K562 (cell line): ENCODE measurements at regions not wholly inside any gene's neighbourhood (a gene's known extent, or its start where the extent isn't known, plus 50 kb on each side); places are given as distances from the start of the nearest gene placed in this dataset.

ENCODE experiments used
- ARID4B ChIP-seq: sonication (generic); formaldehyde crosslinking; IDR thresholded peaks from 2 replicates; pipeline ENCODE4 v1.8.0; 2022; ENCODE audit warnings: mild to moderate bottlenecking, missing genetic modification reagents
- ATF1 ChIP-seq, 2 experiments: fragments of 450-650 bp in 1 of 2; IDR thresholded peaks; 2 replicates each; pipeline ENCODE4 v1.6.1; 2016; ENCODE audit warnings: missing compliant biosample characterization in 1 of 2, missing genetic modification characterization in 1 of 2
- CBX2 ChIP-seq: fragments of 200-600 bp; sonication (generic); IDR thresholded peaks from one replicate; pipeline ENCODE4 v1.6.1; 2012; ENCODE audit warnings: mild to moderate bottlenecking, low read length, inconsistent platforms; ENCODE audit not compliant: insufficient read depth, poor library complexity, severe bottlenecking
- CHD4 ChIP-seq: fragments of 200-600 bp; sonication (generic); IDR thresholded peaks from 3 replicates; pipeline ENCODE4 v1.6.1; 2012; ENCODE audit warnings: low read depth, mild to moderate bottlenecking, mixed read lengths, low read length, inconsistent platforms; ENCODE audit not compliant: insufficient read depth, insufficient replicate concordance, poor library complexity, severe bottlenecking
- FUS ChIP-seq: fragments of 200-400 bp; formaldehyde crosslinking; optimal IDR thresholded peaks from 2 replicates; pipeline ENCODE3; 2017; ENCODE audit warnings: low read depth, low read length
- MXI1 ChIP-seq: IDR thresholded peaks from 2 replicates; pipeline ENCODE4 v1.6.1; 2011; ENCODE audit warnings: low read depth, mild to moderate bottlenecking, improper control_type of control experiment, low read length
- NCOR1 ChIP-seq: fragments of 450-650 bp; IDR thresholded peaks from 2 replicates; pipeline ENCODE4 v1.6.1; 2016; ENCODE audit warnings: mild to moderate bottlenecking, moderate library complexity
- PRDM10 ChIP-seq: fragments of 450-650 bp; IDR thresholded peaks from 2 replicates; pipeline ENCODE4 v1.6.1; 2018; ENCODE audit not compliant: partially characterized antibody
- SPI1 ChIP-seq: IDR thresholded peaks from 2 replicates; pipeline ENCODE4 v1.6.1; 2011; ENCODE audit warnings: low read depth, low read length, control low read depth, borderline replicate concordance
- SRSF1 ChIP-seq: fragments of 200-400 bp; formaldehyde crosslinking; IDR thresholded peaks from 2 replicates; pipeline ENCODE4 v1.6.1; 2017; ENCODE audit warnings: mild to moderate bottlenecking, low read depth, low read length, moderate library complexity
- THAP12 ChIP-seq: fragments of 250-450 bp; sonication (Bioruptor Pico); IDR thresholded peaks from 2 replicates; pipeline ENCODE4 v1.9.0; 2021; ENCODE audit warnings: mild to moderate bottlenecking, inconsistent platforms
- ZNF282 ChIP-seq: sonication (generic); formaldehyde crosslinking; IDR thresholded peaks from 2 replicates; pipeline ENCODE4 v1.8.1; 2023; ENCODE audit warnings: missing genetic modification reagents

GRCh38 chr2:142270990-142271389 is 140.2 kb upstream of the LRP1B start (continued):
- no peak for TF ChIP-seq SPI1
- TF ChIP-seq MXI1, result no peak
- no peak for TF ChIP-seq NCOR1
- TF ChIP-seq THAP12 (CRISPR knock-in tag), result no peak
- TF ChIP-seq ATF1 (CRISPR knock-in tag; IDR thresholded peaks at IDR 0.05), result no peak
- TF ChIP-seq ATF1 (tag; IDR thresholded peaks at IDR 0.05), result no peak
- no peak for TF ChIP-seq CBX2
- TF ChIP-seq CHD4, result no peak
- TF ChIP-seq PRDM10, result no peak
- TF ChIP-seq ARID4B (CRISPR knock-in tag), result no peak
- no peak for TF ChIP-seq ZNF282 (CRISPR knock-in tag)
- no peak for TF ChIP-seq FUS
- TF ChIP-seq SRSF1, result no peak
